HG03045 (cell line): ENCODE measurements at regions not wholly inside any gene's neighbourhood (a gene's known extent, or its start where the extent isn't known, plus 50 kb on each side); places are given as distances from the start of the nearest gene placed in this dataset.
A peak's percentile ranks its signal among the peaks of the same experiment; 100 is the strongest.

Source experiments
- ATAC-seq: cut with Tn5 transposase; IDR thresholded peaks from one replicate; pipeline ENCODE4 v1.9.1; 2021; ENCODE audit warnings: mild to moderate bottlenecking, moderate library complexity; ENCODE audit not compliant: unreplicated experiment

GRCh38 chr3:18778598-18778997 lies 353.5 kb upstream of the SATB1 start:
- ATAC-seq = no peak

GRCh38 chr3:18778094-18778493 lies 353.0 kb upstream of the SATB1 start:
- ATAC-seq = no peak

- ATAC-seq = no peak
These were observed 350.4 kb upstream of the SATB1 start for GRCh38 chr3:18775501-18775900.

- no peak for ATAC-seq
These were observed 349.4 kb upstream of the SATB1 start for GRCh38 chr3:18774319-18775088.

GRCh38 chr3:18772699-18773305 lies 347.7 kb upstream of the SATB1 start:
- ATAC-seq = no peak

- ATAC-seq = no peak
These were observed 346.8 kb upstream of the SATB1 start for GRCh38 chr3:18771931-18772330.

GRCh38 chr3:18770800-18771199 lies 345.7 kb upstream of the SATB1 start:
- no peak for ATAC-seq

GRCh38 chr3:18767756-18768303 lies 342.7 kb upstream of the SATB1 start:
- no peak for ATAC-seq

- ATAC-seq = no peak
These were observed 341.8 kb upstream of the SATB1 start for GRCh38 chr3:18766974-18767373.

GRCh38 chr3:18765662-18766061 lies 340.5 kb upstream of the SATB1 start:
- ATAC-seq = no peak

GRCh38 chr3:18765161-18765560 lies 340.0 kb upstream of the SATB1 start:
- ATAC-seq = no peak

GRCh38 chr3:18761530-18761929 lies 336.4 kb upstream of the SATB1 start:
- no peak for ATAC-seq

GRCh38 chr3:18758047-18758704 lies 333.0 kb upstream of the SATB1 start:
- peak; percentile 76 for ATAC-seq

- no peak for ATAC-seq
These were observed 332.3 kb upstream of the SATB1 start for GRCh38 chr3:18757476-18757875.

- ATAC-seq = no peak
These were observed 327.3 kb upstream of the SATB1 start for GRCh38 chr3:18752273-18752934.

GRCh38 chr3:18751514-18751913 lies 326.4 kb upstream of the SATB1 start:
- ATAC-seq = no peak

- ATAC-seq = no peak
These were observed 322.2 kb upstream of the SATB1 start for GRCh38 chr3:18747383-18747782.

- no peak for ATAC-seq
These were observed 320.3 kb upstream of the SATB1 start for GRCh38 chr3:18745472-18745871.

GRCh38 chr3:18744472-18744871 lies 319.3 kb upstream of the SATB1 start:
- no peak for ATAC-seq

GRCh38 chr3:18743761-18744160 lies 318.6 kb upstream of the SATB1 start:
- ATAC-seq = no peak
